OCI-LY7 (cell line): ENCODE measurements at regions not wholly inside any gene's neighbourhood (a gene's known extent, or its start where the extent isn't known, plus 50 kb on each side); places are given as distances from the start of the nearest gene placed in this dataset.

Experiments used
- BruUV-seq: library from RNA; stranded (reverse); fragments of 400-500 nt; replicated peaks from 2 replicates; lab custom pipeline; 2021; lab: Mats Ljungman, UMichigan
- CTCF ChIA-PET: fragments of 300-600 bp; sonication (Branson Sonifier 250); formaldehyde crosslinking; loops from one replicate; lab custom pipeline; 2022; ENCODE audit warnings: antibody characterized with exemption; ENCODE audit not compliant: unreplicated experiment; lab: Charles Lee
- POLR2A ChIA-PET: fragments of 300-600 bp; sonication (Branson Sonifier 250); formaldehyde crosslinking; loops from one replicate; lab custom pipeline; 2022; ENCODE audit warnings: antibody characterized with exemption; lab: Charles Lee
- DNase-seq: peaks from one replicate; pipeline ENCODE4 v3.0.0-alpha.2; 2015; ENCODE audit warnings: low spot score
- H2AFZ ChIP-seq: fragments of 200-600 bp; sonication (generic), shearing (Covaris generic); 2 replicates; pipeline ENCODE4 v1.6.1; 2014; ENCODE audit warnings: mild to moderate bottlenecking, antibody characterized with exemption, low read length, moderate library complexity
- H3K27ac ChIP-seq: fragments of 200-600 bp; sonication (generic); 2 replicates; pipeline ENCODE4 v1.5.1; 2014; ENCODE audit warnings: mixed run types, low read depth, mild to moderate bottlenecking, moderate library complexity, low read length, inconsistent platforms; ENCODE audit not compliant: poor library complexity, severe bottlenecking
- H3K36me3 ChIP-seq: fragments of 200-600 bp; sonication (generic); 2 replicates; pipeline ENCODE4 v1.6.1; 2014; ENCODE audit warnings: mild to moderate bottlenecking, antibody characterized with exemption, low read length, moderate library complexity, mixed read lengths; ENCODE audit not compliant: insufficient read depth
- H3K4me1 ChIP-seq: fragments of 200-600 bp; sonication (generic); 2 replicates; pipeline ENCODE4 v1.5.1; 2014; ENCODE audit warnings: mild to moderate bottlenecking, low read length; ENCODE audit not compliant: insufficient read depth, poor library complexity, severe bottlenecking
- H3K4me2 ChIP-seq: fragments of 200-600 bp; sonication (generic); 2 replicates; pipeline ENCODE4 v1.6.1; 2014; ENCODE audit warnings: mild to moderate bottlenecking, low read length
- H3K4me3 ChIP-seq: fragments of 200-600 bp; sonication (generic); 2 replicates; pipeline ENCODE4 v1.5.1; 2014; ENCODE audit warnings: mild to moderate bottlenecking, low read depth, low read length; ENCODE audit not compliant: poor library complexity, severe bottlenecking
- H3K79me2 ChIP-seq: fragments of 200-600 bp; sonication (generic); 2 replicates; pipeline ENCODE4 v1.6.1; 2016; ENCODE audit warnings: low read depth, mild to moderate bottlenecking, low read length, moderate library complexity, mixed read lengths; ENCODE audit not compliant: insufficient read depth
- H3K9me2 ChIP-seq: fragments of 200-600 bp; sonication (generic); 2 replicates; pipeline ENCODE4 v1.6.1; 2016; ENCODE audit warnings: mild to moderate bottlenecking, low read length, mixed read lengths; ENCODE audit not compliant: insufficient read depth
- H3K9me3 ChIP-seq: fragments of 200-600 bp; sonication (generic); 2 replicates; pipeline ENCODE4 v1.6.1; 2014; ENCODE audit warnings: mild to moderate bottlenecking, mixed run types, low read length, mixed read lengths
- H4K20me1 ChIP-seq: fragments of 200-600 bp; sonication (generic); 2 replicates; pipeline ENCODE4 v1.6.1; 2014; ENCODE audit warnings: mild to moderate bottlenecking, antibody characterized with exemption, low read length, moderate library complexity, mixed read lengths; ENCODE audit not compliant: insufficient read depth
- EZH2phosphoT487 ChIP-seq: fragments of 200-600 bp; sonication (generic); IDR thresholded peaks from 2 replicates; pipeline ENCODE4 v1.6.1; 2018; ENCODE audit warnings: low read depth, borderline replicate concordance, mild to moderate bottlenecking, mixed run types, antibody characterized with exemption, low read length, moderate library complexity, mixed read lengths
- intact Hi-C: fragments of 100-400 bp; cut with micrococcal nuclease; formaldehyde crosslinking; loops from one replicate; pipeline ENCODE4 v1.10.0; 2022; ENCODE audit not compliant: unreplicated experiment
- TF ChIP-seq, protein P1 (sequence below): fragments of 200-600 bp; sonication (generic); conservative IDR thresholded peaks from 2 replicates; pipeline ENCODE4 v1.5.1; 2014; ENCODE audit warnings: mild to moderate bottlenecking, antibody characterized with exemption, low read length, moderate library complexity, mixed read lengths

DNA sequence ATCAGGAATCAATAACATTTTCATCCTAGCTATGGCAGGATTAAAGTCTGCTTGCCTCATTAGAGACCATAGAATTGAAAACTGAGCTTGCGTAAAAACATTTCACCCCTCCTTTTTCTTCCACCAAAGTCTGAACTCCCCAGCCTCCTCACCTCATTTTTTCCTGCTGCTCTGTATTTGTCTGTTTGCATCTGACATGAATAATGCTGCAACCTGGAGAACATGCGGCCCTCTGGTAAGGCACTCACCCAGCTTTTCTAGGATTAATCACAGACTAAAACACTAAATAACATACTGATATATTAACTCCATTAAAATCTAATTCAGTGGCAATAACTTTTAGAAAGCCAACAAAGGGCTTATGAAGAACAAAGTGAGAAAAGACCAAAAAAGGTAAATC lies 677.7 kb upstream of the NRSN1 start:
- no peaks in the 10 kb centered on the region for H4K20me1 ChIP-seq
- H3K27ac ChIP-seq: no peak overlapping the region
- no peak overlapping the region for H3K4me2 ChIP-seq
- CTCF ChIA-PET: no interaction called here
- TF ChIP-seq, protein P1, sequence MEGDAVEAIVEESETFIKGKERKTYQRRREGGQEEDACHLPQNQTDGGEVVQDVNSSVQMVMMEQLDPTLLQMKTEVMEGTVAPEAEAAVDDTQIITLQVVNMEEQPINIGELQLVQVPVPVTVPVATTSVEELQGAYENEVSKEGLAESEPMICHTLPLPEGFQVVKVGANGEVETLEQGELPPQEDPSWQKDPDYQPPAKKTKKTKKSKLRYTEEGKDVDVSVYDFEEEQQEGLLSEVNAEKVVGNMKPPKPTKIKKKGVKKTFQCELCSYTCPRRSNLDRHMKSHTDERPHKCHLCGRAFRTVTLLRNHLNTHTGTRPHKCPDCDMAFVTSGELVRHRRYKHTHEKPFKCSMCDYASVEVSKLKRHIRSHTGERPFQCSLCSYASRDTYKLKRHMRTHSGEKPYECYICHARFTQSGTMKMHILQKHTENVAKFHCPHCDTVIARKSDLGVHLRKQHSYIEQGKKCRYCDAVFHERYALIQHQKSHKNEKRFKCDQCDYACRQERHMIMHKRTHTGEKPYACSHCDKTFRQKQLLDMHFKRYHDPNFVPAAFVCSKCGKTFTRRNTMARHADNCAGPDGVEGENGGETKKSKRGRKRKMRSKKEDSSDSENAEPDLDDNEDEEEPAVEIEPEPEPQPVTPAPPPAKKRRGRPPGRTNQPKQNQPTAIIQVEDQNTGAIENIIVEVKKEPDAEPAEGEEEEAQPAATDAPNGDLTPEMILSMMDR: no peak
- TF ChIP-seq EZH2phosphoT487: no peak
- no peaks in the 10 kb centered on the region for H3K79me2 ChIP-seq
- POLR2A ChIA-PET: no interaction called here
- H3K4me1 ChIP-seq: no peaks in the 10 kb centered on the region
- H2AFZ ChIP-seq: no peak overlapping the region
- H3K36me3 ChIP-seq: no peaks in the 10 kb centered on the region
- DNase-seq: no peak
- no peak overlapping the region for H3K4me3 ChIP-seq
- no TSS peak for BruUV-seq
- no peaks in the 10 kb centered on the region for H3K9me3 ChIP-seq
- intact Hi-C loops: no loop called here
- no peaks in the 10 kb centered on the region for H3K9me2 ChIP-seq

DNA sequence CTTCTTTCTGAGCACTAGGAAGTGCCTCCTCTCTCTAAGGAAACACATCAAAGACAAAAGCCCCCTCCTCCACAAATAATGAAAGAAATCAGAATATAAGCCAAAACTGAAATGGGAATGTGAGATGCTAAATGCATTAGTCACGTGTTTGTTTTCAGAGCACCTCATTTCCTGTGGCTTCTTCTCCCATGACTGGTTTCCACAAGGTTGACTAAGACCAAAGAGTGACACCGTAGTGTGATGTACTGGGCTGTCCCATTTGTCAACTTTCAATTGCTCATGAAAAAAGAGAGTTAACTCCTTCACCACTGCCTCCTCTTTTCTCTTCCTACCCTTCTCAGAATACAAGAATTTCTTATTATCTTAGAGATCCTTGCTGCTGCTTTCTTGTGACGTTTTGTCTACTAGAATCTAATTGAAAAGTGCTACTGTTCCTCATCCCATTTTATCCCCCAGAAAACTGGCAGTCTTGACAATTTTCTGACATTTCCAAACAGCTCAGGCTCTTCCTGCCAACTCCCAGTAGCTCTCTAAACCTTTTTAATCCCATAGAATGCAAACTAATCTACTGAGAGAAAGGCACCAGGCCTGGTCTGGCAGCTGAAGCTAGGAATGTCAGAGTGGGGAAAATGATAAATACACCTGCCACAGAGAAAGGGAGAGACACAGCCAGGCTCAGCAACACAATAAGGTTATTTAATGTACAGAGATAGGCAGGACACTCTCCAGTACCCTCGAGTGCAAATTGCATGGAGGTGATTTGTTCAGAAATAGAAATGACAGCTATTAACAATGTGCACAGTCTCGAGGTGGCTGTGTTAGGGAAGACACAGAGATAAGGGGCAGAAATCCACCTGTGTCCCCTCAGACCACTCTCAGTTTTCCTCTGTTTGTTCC lies 671.7 kb upstream of the NRSN1 start:
- no peak overlapping the region for H3K4me3 ChIP-seq
- no peaks in the 10 kb centered on the region for H3K4me1 ChIP-seq
- TF ChIP-seq, protein P1: no peak
- TF ChIP-seq EZH2phosphoT487: no peak
- intact Hi-C loops: no loop called here
- no peak overlapping the region for H3K27ac ChIP-seq
- no peaks in the 10 kb centered on the region for H3K9me3 ChIP-seq
- no peaks in the 10 kb centered on the region for H3K79me2 ChIP-seq
- POLR2A ChIA-PET: no interaction called here
- no peaks in the 10 kb centered on the region for H3K36me3 ChIP-seq
- H4K20me1 ChIP-seq: no peaks in the 10 kb centered on the region
- CTCF ChIA-PET: no interaction called here
- no peak overlapping the region for H2AFZ ChIP-seq
- no peak overlapping the region for H3K4me2 ChIP-seq
- BruUV-seq: no TSS peak
- no peaks in the 10 kb centered on the region for H3K9me2 ChIP-seq
- no peak for DNase-seq

DNA sequence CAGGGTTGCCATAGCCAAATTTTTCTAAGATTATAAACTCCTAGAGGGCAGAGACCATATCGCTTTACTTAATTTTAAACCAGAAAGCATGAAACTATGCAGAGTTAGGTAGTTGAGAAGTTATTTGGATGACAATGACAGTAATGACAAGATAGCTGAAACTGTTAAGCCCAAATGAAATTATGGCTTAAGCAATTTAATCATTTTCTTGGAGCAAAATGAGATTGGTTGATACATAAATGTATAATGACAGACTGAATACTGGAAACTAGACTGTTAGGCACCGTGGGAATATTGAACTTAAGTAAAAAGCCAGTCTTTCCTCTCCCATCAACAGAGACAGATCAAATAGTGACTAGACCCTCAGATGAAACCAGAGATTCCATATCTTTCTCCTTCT lies 670.3 kb upstream of the NRSN1 start:
- H2AFZ ChIP-seq: no peak overlapping the region
- intact Hi-C loops: no loop called here
- H3K27ac ChIP-seq: no peak overlapping the region
- ChIA-PET CTCF (no interaction called here), POLR2A (interaction anchor here (0.6 kb wide), 1 partner anchor 16 kb away, joined by 4 read pairs; no protein-coding TSS in a partner anchor)
- H3K4me3 ChIP-seq: no peak overlapping the region
- H4K20me1 ChIP-seq: no peaks in the 10 kb centered on the region
- no peaks in the 10 kb centered on the region for H3K4me1 ChIP-seq
- no TSS peak for BruUV-seq
- no peak overlapping the region for H3K4me2 ChIP-seq
- TF ChIP-seq, protein P1: no peak
- no peak for TF ChIP-seq EZH2phosphoT487
- H3K9me3 ChIP-seq: no peaks in the 10 kb centered on the region
- no peaks in the 10 kb centered on the region for H3K36me3 ChIP-seq
- H3K9me2 ChIP-seq: no peaks in the 10 kb centered on the region
- DNase-seq: no peak
- no peaks in the 10 kb centered on the region for H3K79me2 ChIP-seq
